Activated CD8-positive, alpha-beta memory T cell treated with anti-CD3 and anti-CD28 coated beads for 4 hours (primary cell): ENCODE measurements at regions not wholly inside any gene's neighbourhood (a gene's known extent, or its start where the extent isn't known, plus 50 kb on each side); places are given as distances from the start of the nearest gene placed in this dataset.

Source experiments
- DNase-seq, 2 donors: peaks; one replicate each; pipeline ENCODE4 v3.0.0-alpha.2; 2020; ENCODE audit warnings: low read depth in 2 of 2

DNA sequence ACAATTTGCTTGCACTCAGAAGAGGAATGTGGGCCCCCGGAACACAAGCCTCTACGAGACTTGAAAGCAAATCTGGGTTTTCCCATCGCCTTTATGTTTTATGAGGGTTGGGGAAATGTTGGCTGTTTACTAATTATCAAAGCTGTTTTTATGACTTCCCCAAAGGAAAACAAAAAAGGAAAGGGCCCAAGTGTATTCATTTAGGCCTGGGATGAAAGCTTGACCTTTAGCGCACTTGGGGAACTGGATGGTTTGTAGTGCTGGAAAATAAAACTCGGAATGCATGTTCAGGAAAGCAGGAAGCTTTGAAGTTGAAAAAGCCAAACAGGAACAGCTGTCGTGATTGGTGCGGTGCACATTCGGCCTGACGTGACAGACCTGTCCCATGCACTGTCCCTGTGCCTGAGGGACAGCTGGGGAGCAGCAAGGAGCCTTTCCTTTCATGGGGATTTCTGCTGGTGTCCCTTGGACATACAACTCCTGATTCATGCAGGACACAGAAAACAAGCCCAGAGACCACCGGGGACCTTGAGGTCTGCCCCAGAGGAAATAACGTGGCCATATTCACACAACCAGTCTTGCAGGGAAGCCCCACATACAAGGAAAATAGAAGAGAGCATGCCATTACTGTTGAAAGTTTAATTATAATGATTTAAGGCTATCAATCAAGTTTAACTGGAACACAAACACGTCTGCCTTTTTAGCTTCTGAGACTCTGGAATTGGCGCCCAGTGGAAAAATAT is 169.7 kb upstream of the APCDD1 start:
- DNase-seq = no peak

GRCh38 chr18:10285283-10285640 is 169.2 kb upstream of the APCDD1 start:
- DNase-seq = no peak

DNA sequence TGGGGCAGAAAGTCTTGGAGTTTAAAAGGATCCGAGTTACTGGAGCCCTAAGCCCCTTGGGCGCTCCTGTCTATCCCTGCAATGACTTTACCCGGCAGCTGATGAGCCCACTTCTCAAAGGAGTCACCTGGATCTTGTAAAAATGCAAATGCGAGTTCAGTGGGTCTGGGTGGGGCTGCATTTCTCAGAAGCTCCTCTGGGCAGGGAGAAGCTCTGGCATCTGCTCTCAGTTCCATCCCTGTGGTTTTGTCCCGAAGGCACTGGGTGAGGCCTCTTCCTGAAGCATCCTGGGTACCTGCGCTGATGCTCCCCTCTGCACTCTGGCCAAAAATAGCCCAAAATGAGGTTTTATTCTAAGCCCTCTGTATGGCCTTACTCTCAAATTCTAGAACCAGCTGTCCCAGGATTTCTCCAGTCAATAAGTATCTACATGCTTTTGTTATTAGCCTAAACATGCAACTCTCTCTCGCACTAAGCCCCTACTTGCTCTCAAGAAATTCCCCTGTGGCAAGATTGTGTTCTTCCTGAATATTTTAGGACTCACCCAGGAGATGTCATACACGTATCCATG is 167.8 kb upstream of the APCDD1 start:
- DNase-seq = no peak

DNA sequence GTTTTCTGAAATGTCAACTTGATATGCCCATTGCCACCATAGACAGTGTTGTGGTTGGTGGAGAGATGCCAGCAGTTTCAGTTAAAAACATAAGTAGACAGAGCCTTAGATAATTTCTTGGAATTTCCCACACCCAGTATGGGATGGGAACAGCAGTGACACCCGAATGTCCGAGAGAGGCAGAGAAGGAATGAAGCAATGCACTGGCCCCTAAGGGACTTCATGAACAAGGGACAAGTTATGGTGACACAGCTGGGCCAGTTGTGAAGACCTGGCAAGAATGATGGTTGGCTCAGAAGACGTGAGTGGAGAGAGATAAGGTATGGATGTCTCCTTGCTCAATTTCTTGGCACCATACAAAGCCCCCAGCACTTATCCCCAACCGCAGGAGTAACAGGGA is 165.2 kb upstream of the APCDD1 start:
- DNase-seq = no peak

- DNase-seq = no peak
Measured at GRCh38 chr18:10289951-10290637, 164.3 kb upstream of the APCDD1 start.

- no peak for DNase-seq
Measured at GRCh38 chr18:10290638-10291235, 163.7 kb upstream of the APCDD1 start.

DNA sequence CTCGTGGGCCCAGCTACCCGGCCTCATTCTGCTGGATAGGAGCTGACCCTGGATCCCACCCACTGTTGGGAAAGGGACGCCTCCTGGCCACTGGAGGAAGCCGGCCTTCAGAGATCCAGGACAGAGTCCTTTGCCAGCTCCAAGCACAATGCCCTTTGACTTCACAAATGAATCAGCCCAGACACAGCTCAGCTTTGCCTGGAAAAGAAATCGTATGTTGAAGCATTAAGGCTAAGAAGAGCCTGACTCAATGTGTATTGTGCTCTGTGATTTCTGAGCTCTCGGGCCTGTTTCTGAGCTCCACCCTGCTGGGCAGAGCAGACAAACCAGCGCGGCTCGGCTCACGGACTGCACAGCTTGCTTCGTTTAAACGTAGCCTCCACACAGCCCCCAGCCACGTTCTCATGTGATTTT is 162.9 kb upstream of the APCDD1 start:
- no peak for DNase-seq

- DNase-seq = no peak
Measured at GRCh38 chr18:10293966-10294365, 160.5 kb upstream of the APCDD1 start.

DNA sequence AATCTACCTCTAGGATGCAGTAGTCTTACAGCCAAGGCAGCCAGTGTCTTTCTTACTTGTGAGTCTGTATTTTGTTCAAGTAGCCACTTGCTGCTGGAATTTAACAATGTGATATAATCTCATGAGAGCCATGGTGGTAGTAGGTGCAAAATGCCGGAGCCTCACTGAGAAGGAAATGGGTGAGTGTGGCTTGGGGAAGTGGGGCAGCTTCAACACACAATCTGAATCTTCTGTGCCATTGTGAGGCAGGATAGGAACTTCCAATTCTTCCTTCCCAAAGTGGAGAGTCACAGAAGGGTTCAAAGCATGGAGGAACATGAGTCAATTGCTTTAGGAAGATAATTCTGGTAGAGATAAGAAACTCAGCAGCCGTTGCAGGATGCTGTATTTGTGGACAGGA is 158.7 kb upstream of the APCDD1 start:
- no peak for DNase-seq

DNA sequence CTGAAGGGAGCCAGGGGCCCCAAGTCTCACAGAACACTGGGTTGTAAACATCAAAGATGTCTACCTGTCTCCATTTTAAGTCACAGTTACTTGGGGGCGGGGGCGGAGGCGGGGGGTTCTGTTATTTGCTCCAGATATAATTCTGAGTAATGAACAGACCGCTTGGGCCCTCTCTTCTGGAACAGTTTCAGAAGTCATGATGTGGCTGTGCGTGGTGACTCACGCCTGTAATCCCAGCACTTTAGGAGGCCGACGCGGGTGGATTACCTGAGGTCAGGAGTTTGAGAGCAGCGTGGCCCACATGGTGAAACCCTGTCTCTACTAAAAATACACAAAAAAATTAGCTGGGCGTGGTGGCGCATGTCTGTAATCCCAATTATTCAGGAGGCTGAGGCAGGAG is 157.9 kb upstream of the APCDD1 start:
- no peak for DNase-seq

GRCh38 chr18:10297086-10297485 is 157.3 kb upstream of the APCDD1 start:
- DNase-seq = no peak

- DNase-seq = no peak
Measured at GRCh38 chr18:10298346-10298745, 156.1 kb upstream of the APCDD1 start.

GRCh38 chr18:10299643-10300042 is 154.8 kb upstream of the APCDD1 start:
- no peak for DNase-seq

DNA sequence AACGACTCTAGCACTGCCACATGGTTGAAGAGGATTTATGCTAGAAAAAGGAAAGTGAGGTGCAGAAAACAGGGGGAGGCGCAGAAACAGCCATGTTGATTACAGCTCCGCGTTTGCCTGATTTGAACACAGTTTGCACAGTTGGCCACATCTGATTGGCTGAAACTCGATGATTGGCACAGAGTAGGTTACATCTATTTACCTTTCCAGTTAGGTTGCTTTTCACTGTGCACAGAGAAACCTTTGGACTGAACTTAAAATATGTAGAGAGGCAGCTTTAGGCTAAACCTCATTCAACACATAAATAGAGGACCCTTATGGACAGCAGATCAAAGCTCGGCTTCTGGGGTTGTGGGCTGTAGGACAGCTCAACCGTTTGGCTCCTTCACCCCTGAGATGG is 153.7 kb upstream of the APCDD1 start:
- DNase-seq = no peak

DNA sequence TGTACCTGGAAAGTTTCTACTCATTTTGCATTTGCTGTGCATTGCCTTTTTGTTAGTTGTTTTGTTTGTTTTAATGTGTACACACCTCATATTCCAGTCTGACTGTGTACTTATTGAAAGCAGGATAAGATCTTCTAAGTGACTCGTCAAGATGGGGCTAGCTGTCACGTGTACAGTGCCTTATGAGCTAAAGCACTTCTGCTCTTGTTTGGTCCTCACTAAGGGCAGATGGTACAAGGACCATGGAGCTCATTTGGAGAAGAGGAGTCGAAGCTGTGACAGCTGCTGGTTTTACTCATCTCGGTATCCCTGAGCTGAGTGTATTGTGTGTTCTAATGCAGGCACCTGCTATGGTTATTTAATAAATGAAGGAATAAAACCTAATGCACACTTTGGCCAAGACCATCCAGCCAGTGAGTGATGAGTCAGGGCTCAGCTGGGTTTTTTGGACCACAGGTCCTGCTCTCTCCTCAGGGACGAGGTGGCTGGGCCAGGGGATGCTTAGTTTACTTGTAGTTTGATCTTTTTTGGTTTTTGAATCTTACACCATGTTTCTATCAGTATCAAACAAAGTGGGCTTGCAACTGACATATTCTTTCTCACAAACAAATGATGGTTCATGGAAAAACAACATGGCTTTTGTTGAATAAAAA is 152.5 kb upstream of the APCDD1 start:
- DNase-seq = no peak

- DNase-seq = no peak
Measured at GRCh38 chr18:10303171-10303570, 151.3 kb upstream of the APCDD1 start.

GRCh38 chr18:10304853-10305252 is 149.6 kb upstream of the APCDD1 start:
- DNase-seq = no peak

- DNase-seq = no peak
Measured at GRCh38 chr18:10306779-10307178, 147.7 kb upstream of the APCDD1 start.

DNA sequence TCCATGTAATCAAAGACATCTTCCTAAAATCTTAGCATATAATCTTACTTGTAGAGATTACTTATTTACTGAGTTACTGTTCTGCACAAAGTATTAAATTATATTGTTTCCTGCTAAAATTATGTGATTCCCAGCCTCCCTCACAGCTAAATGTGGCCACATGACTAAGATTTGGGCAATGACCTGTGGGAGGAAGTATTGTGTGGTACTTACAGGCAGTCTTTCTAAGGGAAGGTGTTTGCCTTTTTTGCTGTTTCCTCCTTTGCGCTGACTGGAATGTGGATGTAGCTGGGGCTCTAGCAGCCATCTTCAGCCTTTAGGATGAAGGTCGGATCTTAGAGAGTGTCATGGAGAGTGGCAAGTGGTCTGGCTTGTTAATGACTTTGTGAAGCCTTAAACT is 146.3 kb upstream of the APCDD1 start:
- DNase-seq = no peak

DNA sequence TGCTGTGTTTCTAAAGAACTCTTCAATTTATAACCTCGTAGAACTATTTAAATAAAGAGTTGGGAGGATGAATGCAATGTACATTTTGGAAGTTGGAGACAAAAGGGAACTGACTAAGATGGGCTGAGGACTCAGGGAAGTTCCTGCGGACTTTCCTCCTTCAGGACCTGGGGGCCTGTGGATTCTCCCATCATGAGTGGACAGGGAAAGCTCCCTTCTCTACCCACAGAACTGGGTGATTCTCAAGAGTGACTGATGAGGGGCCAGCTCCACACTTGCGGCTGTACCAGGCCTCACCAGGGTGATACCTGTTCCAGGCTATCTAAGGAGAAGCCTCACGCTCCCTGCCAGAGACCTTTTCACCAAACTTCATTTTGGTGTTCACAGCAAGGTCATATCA is 143.8 kb upstream of the APCDD1 start:
- no peak for DNase-seq

GRCh38 chr18:10312326-10313015 is 142.0 kb upstream of the APCDD1 start:
- no peak for DNase-seq

- no peak for DNase-seq
Measured at GRCh38 chr18:10313016-10313342, 141.5 kb upstream of the APCDD1 start.
